RWPE1 (cell line): ENCODE measurements at regions not wholly inside any gene's neighbourhood (a gene's known extent, or its start where the extent isn't known, plus 50 kb on each side); places are given as distances from the start of the nearest gene placed in this dataset.

Experiments used
- CTCF ChIA-PET: fragments of 350-600 bp; sonication (Branson Sonifier 250); formaldehyde crosslinking; extraction: SDS; loops from one replicate; lab custom pipeline; 2021; lab: Yijun Ruan, JAX
- POLR2A ChIA-PET: fragments of 400-600 bp; formaldehyde crosslinking; extraction: SDS; loops from one replicate; lab custom pipeline; 2020; ENCODE audit warnings: antibody characterized with exemption; ENCODE audit not compliant: low non-redundant PET; lab: Yijun Ruan, JAX
- DNase-seq: peaks from one replicate; pipeline ENCODE4 v3.0.0; 2012; ENCODE audit warnings: low spot score
- H3K27ac ChIP-seq: fragments of 450-650 bp; 2 replicates; pipeline ENCODE4 v1.5.1; 2017
- CTCF ChIP-seq: fragments of 450-650 bp; conservative IDR thresholded peaks from 2 replicates; pipeline ENCODE4 v1.5.1; 2017; ENCODE audit warnings: low read depth, mild to moderate bottlenecking

- no peak for TF ChIP-seq CTCF
- CTCF ChIA-PET: no interaction called here
- POLR2A ChIA-PET: no interaction called here
- no peak overlapping the region for H3K27ac ChIP-seq
- DNase-seq: no peak
These were observed 71.2 kb upstream of the TAF1L start for GRCh38 chr9:32706725-32707100.

GRCh38 chr9:32707326-32707725 is 71.9 kb upstream of the TAF1L start:
- ChIA-PET CTCF (no interaction called here), POLR2A (no interaction called here)
- TF ChIP-seq CTCF: no peak
- H3K27ac ChIP-seq: no peak overlapping the region
- DNase-seq: no peak

GRCh38 chr9:32708480-32709150 is 73.1 kb upstream of the TAF1L start:
- POLR2A ChIA-PET: no interaction called here
- CTCF ChIA-PET: no interaction called here
- H3K27ac ChIP-seq: no peak overlapping the region
- no peak for TF ChIP-seq CTCF
- DNase-seq: no peak

GRCh38 chr9:32709871-32710270 is 73.5 kb upstream of the TMEM215 start:
- TF ChIP-seq CTCF: no peak
- POLR2A ChIA-PET: no interaction called here

GRCh38 chr9:32716425-32716824 is 66.9 kb upstream of the TMEM215 start:
- H3K27ac ChIP-seq: no peak overlapping the region
- DNase-seq: no peak
- POLR2A ChIA-PET: no interaction called here
- no peak for TF ChIP-seq CTCF
- CTCF ChIA-PET: no interaction called here

More at GRCh38 chr9:32709871-32710270, 73.5 kb upstream of the TMEM215 start:
- CTCF ChIA-PET: no interaction called here
- no peak for DNase-seq
- H3K27ac ChIP-seq: no peak overlapping the region

GRCh38 chr9:32716955-32717543 is 66.3 kb upstream of the TMEM215 start:
- CTCF ChIA-PET: no interaction called here
- no peak for DNase-seq
- H3K27ac ChIP-seq: no peak overlapping the region
- POLR2A ChIA-PET: no interaction called here
- TF ChIP-seq CTCF: no peak
